SK-N-SH treated with all-trans-retinoic acid at 6 μM for 48 hours (cell line): ENCODE measurements at regions not wholly inside any gene's neighbourhood (a gene's known extent, or its start where the extent isn't known, plus 50 kb on each side); places are given as distances from the start of the nearest gene placed in this dataset.

Source experiments
- ATAC-seq: fragments of 200-7000 bp; cut with Tn5 transposase; 3 replicates; pipeline ENCODE4 v1.9.1; 2020; ENCODE audit warnings: mild to moderate bottlenecking, moderate library complexity
- ARNTL ChIP-seq: fragments of 450-650 bp; formaldehyde crosslinking; IDR thresholded peaks from 2 replicates; pipeline ENCODE4 v1.5.0; 2020; ENCODE audit warnings: low read depth, mild to moderate bottlenecking, moderate library complexity, borderline replicate concordance
- BACH2 ChIP-seq: fragments of 250-450 bp; sonication (Bioruptor Pico); IDR thresholded peaks from 2 replicates; pipeline ENCODE4 v1.9.0; 2021; ENCODE audit warnings: mild to moderate bottlenecking, borderline replicate concordance
- CREB5 ChIP-seq: fragments of 250-450 bp; sonication (Bioruptor Pico); IDR thresholded peaks from 2 replicates; pipeline ENCODE4 v1.5.1; 2020; ENCODE audit warnings: low read depth, mild to moderate bottlenecking, moderate library complexity
- CSDC2 ChIP-seq: fragments of 250-450 bp; sonication (Bioruptor Pico); IDR thresholded peaks from 2 replicates; pipeline ENCODE4 v1.5.0; 2020; ENCODE audit warnings: mild to moderate bottlenecking, moderate library complexity
- CSRNP3 ChIP-seq: fragments of 250-450 bp; sonication (Bioruptor Pico); IDR thresholded peaks from 2 replicates; pipeline ENCODE4 v1.5.1; 2021; ENCODE audit warnings: mild to moderate bottlenecking, moderate library complexity
- GLIS3 ChIP-seq: fragments of 250-450 bp; sonication (Bioruptor Pico); IDR thresholded peaks from 2 replicates; pipeline ENCODE4 v1.5.0; 2020; ENCODE audit warnings: mild to moderate bottlenecking, moderate library complexity
- OSR1 ChIP-seq: fragments of 250-450 bp; sonication (Bioruptor Pico); IDR thresholded peaks from 2 replicates; pipeline ENCODE4 v1.8.0; 2022; ENCODE audit warnings: moderate library complexity, mild to moderate bottlenecking, inconsistent platforms
- PATZ1 ChIP-seq: fragments of 250-450 bp; sonication (Bioruptor Pico); IDR thresholded peaks from 2 replicates; pipeline ENCODE4 v1.8.0; 2020; ENCODE audit warnings: mild to moderate bottlenecking, moderate library complexity, borderline replicate concordance
- POU6F1 ChIP-seq: fragments of 250-450 bp; sonication (Bioruptor Pico); IDR thresholded peaks from 2 replicates; pipeline ENCODE4 v1.8.0; 2021; ENCODE audit warnings: low read depth, mild to moderate bottlenecking, moderate library complexity, borderline replicate concordance
- PPARA ChIP-seq: fragments of 250-450 bp; sonication (Bioruptor Pico); IDR thresholded peaks from 2 replicates; pipeline ENCODE4 v1.5.0; 2020; ENCODE audit warnings: mild to moderate bottlenecking, borderline replicate concordance
- RARB ChIP-seq: fragments of 250-450 bp; sonication (Bioruptor Pico); IDR thresholded peaks from 2 replicates; pipeline ENCODE4 v1.8.0; 2021; ENCODE audit warnings: mild to moderate bottlenecking, moderate library complexity
- SNAI2 ChIP-seq: fragments of 250-450 bp; sonication (Bioruptor Pico); IDR thresholded peaks from 2 replicates; pipeline ENCODE4 v1.5.0; 2020; ENCODE audit warnings: mild to moderate bottlenecking, moderate library complexity
- TOX ChIP-seq: fragments of 250-450 bp; sonication (Bioruptor Pico); IDR thresholded peaks from 2 replicates; pipeline ENCODE4 v1.8.0; 2021; ENCODE audit warnings: mild to moderate bottlenecking, moderate library complexity, borderline replicate concordance
- TSHZ2 ChIP-seq: fragments of 250-450 bp; sonication (Bioruptor Pico); IDR thresholded peaks from 2 replicates; pipeline ENCODE4 v1.5.0; 2020; ENCODE audit warnings: mild to moderate bottlenecking, moderate library complexity
- ZC3H10 ChIP-seq: fragments of 250-450 bp; sonication (Bioruptor Pico); IDR thresholded peaks from 2 replicates; pipeline ENCODE4 v1.5.1; 2021; ENCODE audit warnings: mild to moderate bottlenecking, moderate library complexity
- ZFP3 ChIP-seq: fragments of 250-450 bp; sonication (Bioruptor Pico); IDR thresholded peaks from 2 replicates; pipeline ENCODE4 v1.5.0; 2020; ENCODE audit warnings: mild to moderate bottlenecking, moderate library complexity
- ZNF565 ChIP-seq: fragments of 450-650 bp; formaldehyde crosslinking; conservative IDR thresholded peaks from 2 replicates; pipeline ENCODE4 v1.5.0; 2020; ENCODE audit warnings: low read depth, mild to moderate bottlenecking, moderate library complexity
- ZNF70 ChIP-seq: fragments of 450-650 bp; formaldehyde crosslinking; IDR thresholded peaks from 2 replicates; pipeline ENCODE4 v1.5.0; 2020; ENCODE audit warnings: mild to moderate bottlenecking, moderate library complexity

- no peak for TF ChIP-seq TSHZ2 (CRISPR knock-in tag)
- no peak for TF ChIP-seq PATZ1 (CRISPR knock-in tag)
- TF ChIP-seq, all 23 proteins: peak for 0
Measured at GRCh38 chr4:181944527-181944926, 298.7 kb upstream of the TENM3 start (continued).

- TF ChIP-seq ARNTL (CRISPR knock-in tag): no peak
- no peak for TF ChIP-seq CREB5 (CRISPR knock-in tag)
- no peak for TF ChIP-seq ZNF565 (CRISPR knock-in tag)
- no peak for TF ChIP-seq OSR1 (CRISPR knock-in tag)
- no peak for TF ChIP-seq POU6F1 (CRISPR knock-in tag)
- TF ChIP-seq BACH2 (CRISPR knock-in tag): no peak
- no peak for TF ChIP-seq RARB (CRISPR knock-in tag)
- no peak for TF ChIP-seq ZC3H10 (CRISPR knock-in tag)
- TF ChIP-seq PATZ1 (CRISPR knock-in tag): no peak
- TF ChIP-seq ZNF70 (CRISPR knock-in tag): no peak
- no peak for TF ChIP-seq SNAI2 (CRISPR knock-in tag)
- TF ChIP-seq PPARA: no peak
- ATAC-seq: no peak
Measured at GRCh38 chr4:181946902-181947301, 296.3 kb upstream of the TENM3 start.

- ATAC-seq: no peak
- TF ChIP-seq PATZ1 (CRISPR knock-in tag) (no peak), BACH2 (CRISPR knock-in tag) (no peak)
Measured at GRCh38 chr4:181948839-181949382, 294.3 kb upstream of the TENM3 start.

GRCh38 chr4:181949704-181950312, 293.4 kb upstream of the TENM3 start:
- ATAC-seq: no peak
- no peak for TF ChIP-seq ZFP3 (CRISPR knock-in tag)
- TF ChIP-seq ZC3H10 (CRISPR knock-in tag): no peak
- no peak for TF ChIP-seq ZNF70 (CRISPR knock-in tag)
- TF ChIP-seq OSR1 (CRISPR knock-in tag): no peak
- no peak for TF ChIP-seq GLIS3
- TF ChIP-seq CREB5 (CRISPR knock-in tag): no peak
- no peak for TF ChIP-seq CSDC2 (CRISPR knock-in tag)
- TF ChIP-seq POU6F1 (CRISPR knock-in tag): no peak
- TF ChIP-seq CSRNP3 (CRISPR knock-in tag): no peak
- no peak for TF ChIP-seq TOX (CRISPR knock-in tag)
